Endothelial cell of umbilical vein (primary cell): ENCODE measurements at regions not wholly inside any gene's neighbourhood (a gene's known extent, or its start where the extent isn't known, plus 50 kb on each side); places are given as distances from the start of the nearest gene placed in this dataset.

Source experiments
- EZH2 ChIP-seq: IDR thresholded peaks from 2 replicates; pipeline ENCODE4 v1.6.1; 2012; ENCODE audit warnings: borderline replicate concordance, low read depth, mild to moderate bottlenecking, moderate library complexity, low read length, inconsistent platforms; ENCODE audit not compliant: severe bottlenecking
- FOS ChIP-seq: IDR thresholded peaks from 2 replicates; pipeline ENCODE4 v1.6.1; 2011; ENCODE audit warnings: mild to moderate bottlenecking, low read length, moderate library complexity, borderline replicate concordance; ENCODE audit not compliant: insufficient read depth
- GATA2 ChIP-seq: IDR thresholded peaks from 2 replicates; pipeline ENCODE4 v1.7.0; 2011; ENCODE audit warnings: low read depth, mild to moderate bottlenecking, moderate library complexity, mixed read lengths, low read length; ENCODE audit not compliant: insufficient read length, insufficient read depth
- MAX ChIP-seq: IDR thresholded peaks from 2 replicates; pipeline ENCODE4 v1.6.1; 2011; ENCODE audit not compliant: insufficient read depth, insufficient read length
- POLR2A ChIP-seq: IDR thresholded peaks from 2 replicates; pipeline ENCODE4 v1.6.1; 2012; ENCODE audit warnings: low read depth, mild to moderate bottlenecking, control low read depth, low read length
- POLR2AphosphoS5 ChIP-seq: IDR thresholded peaks from 2 replicates; pipeline ENCODE4 v1.6.1; 2012; ENCODE audit warnings: low read depth, mild to moderate bottlenecking, control low read depth, low read length, moderate library complexity; ENCODE audit not compliant: insufficient read depth
- TF ChIP-seq, protein P1 (sequence below), 2 donors: IDR thresholded peaks; 1 replicate in 1 of 2; 2 replicates in 1 of 2; pipeline ENCODE4 v1.5.1; 2011; ENCODE audit warnings: low read length in 2 of 2, mild to moderate bottlenecking in 2 of 2, moderate library complexity in 2 of 2, control low read depth in 1 of 2, inconsistent platforms in 1 of 2, low read depth in 1 of 2; ENCODE audit not compliant: insufficient read depth in 1 of 2; ENCODE audit errors: extremely low read depth in 1 of 2

DNA sequence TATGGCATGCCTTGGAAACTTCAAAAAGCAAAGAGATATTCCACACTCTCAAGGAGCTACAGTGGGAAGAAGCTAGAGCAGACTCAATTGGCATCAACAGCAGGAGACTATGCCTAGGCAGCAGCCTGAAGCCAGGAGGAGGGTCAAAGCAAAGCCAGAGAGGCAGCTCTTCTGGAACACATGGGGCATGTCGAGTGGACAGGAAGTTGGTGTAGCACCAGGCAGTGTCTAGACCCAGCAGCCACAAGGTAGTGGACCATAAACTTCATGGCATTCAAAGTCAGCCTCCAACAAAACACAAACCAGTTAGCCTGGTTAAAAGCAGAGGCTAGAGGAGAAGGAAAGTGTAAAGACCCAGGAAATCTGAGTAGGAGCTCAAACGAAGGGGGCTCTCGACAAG lies 311.2 kb upstream of the PKDCC start:
- TF ChIP-seq MAX (no peak), POLR2A (no peak), GATA2 (no peak), EZH2 (no peak), POLR2AphosphoS5 (no peak), FOS (no peak)
- TF ChIP-seq, protein P1, sequence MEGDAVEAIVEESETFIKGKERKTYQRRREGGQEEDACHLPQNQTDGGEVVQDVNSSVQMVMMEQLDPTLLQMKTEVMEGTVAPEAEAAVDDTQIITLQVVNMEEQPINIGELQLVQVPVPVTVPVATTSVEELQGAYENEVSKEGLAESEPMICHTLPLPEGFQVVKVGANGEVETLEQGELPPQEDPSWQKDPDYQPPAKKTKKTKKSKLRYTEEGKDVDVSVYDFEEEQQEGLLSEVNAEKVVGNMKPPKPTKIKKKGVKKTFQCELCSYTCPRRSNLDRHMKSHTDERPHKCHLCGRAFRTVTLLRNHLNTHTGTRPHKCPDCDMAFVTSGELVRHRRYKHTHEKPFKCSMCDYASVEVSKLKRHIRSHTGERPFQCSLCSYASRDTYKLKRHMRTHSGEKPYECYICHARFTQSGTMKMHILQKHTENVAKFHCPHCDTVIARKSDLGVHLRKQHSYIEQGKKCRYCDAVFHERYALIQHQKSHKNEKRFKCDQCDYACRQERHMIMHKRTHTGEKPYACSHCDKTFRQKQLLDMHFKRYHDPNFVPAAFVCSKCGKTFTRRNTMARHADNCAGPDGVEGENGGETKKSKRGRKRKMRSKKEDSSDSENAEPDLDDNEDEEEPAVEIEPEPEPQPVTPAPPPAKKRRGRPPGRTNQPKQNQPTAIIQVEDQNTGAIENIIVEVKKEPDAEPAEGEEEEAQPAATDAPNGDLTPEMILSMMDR (IDR thresholded peaks at IDR 0.05; ENCODE audit: extremely low read depth in 1 of 2, insufficient read depth in 1 of 2, low read depth in 1 of 2, low read length in 2 of 2), result no peak
